GM23338 (cell line): ENCODE measurements at regions not wholly inside any gene's neighbourhood (a gene's known extent, or its start where the extent isn't known, plus 50 kb on each side); places are given as distances from the start of the nearest gene placed in this dataset.

Source experiments
- ATAC-seq: fragments of 200-7000 bp; cut with Tn5 transposase; 3 replicates; pipeline ENCODE4 v1.9.1; 2020
- DNase-seq: peaks from one replicate; pipeline ENCODE4 v3.0.0-alpha.2; 2015; ENCODE audit warnings: low spot score
- H2AFZ ChIP-seq: fragments of 200-600 bp; sonication (generic); 2 replicates; pipeline ENCODE4 v1.8.0; 2016; ENCODE audit warnings: antibody characterized with exemption, mild to moderate bottlenecking, moderate library complexity
- H3F3A ChIP-seq: fragments of 200-600 bp; sonication (generic); replicated peaks from 2 replicates; pipeline ENCODE4 v1.8.0; 2017; ENCODE audit warnings: antibody characterized with exemption, mixed run types, low read depth
- H3K27ac ChIP-seq: fragments of 200-600 bp; sonication (generic); 2 replicates; pipeline ENCODE4 v1.6.1; 2016; ENCODE audit warnings: low read depth
- H3K27me3 ChIP-seq: fragments of 200-600 bp; sonication (generic); 2 replicates; pipeline ENCODE4 v1.8.0; 2016; ENCODE audit warnings: mild to moderate bottlenecking, mixed run types, moderate library complexity; ENCODE audit not compliant: insufficient read depth
- H3K36me3 ChIP-seq: fragments of 200-600 bp; sonication (generic); 2 replicates; pipeline ENCODE4 v1.8.0; 2016; ENCODE audit warnings: mild to moderate bottlenecking; ENCODE audit not compliant: insufficient read depth
- H3K4me1 ChIP-seq: fragments of 200-600 bp; sonication (generic); 2 replicates; pipeline ENCODE4 v1.8.0; 2016; ENCODE audit warnings: mild to moderate bottlenecking, moderate library complexity; ENCODE audit not compliant: insufficient read depth
- H3K4me2 ChIP-seq: fragments of 200-600 bp; sonication (generic); 2 replicates; pipeline ENCODE4 v1.7.1; 2017; ENCODE audit warnings: mixed run types
- H3K4me3 ChIP-seq: fragments of 200-600 bp; sonication (generic); 2 replicates; pipeline ENCODE4 v1.6.1; 2016; ENCODE audit warnings: mixed run types
- H3K79me2 ChIP-seq: fragments of 200-600 bp; sonication (generic); replicated peaks from 2 replicates; pipeline ENCODE4 v1.8.0; 2017; ENCODE audit warnings: mild to moderate bottlenecking; ENCODE audit not compliant: insufficient read depth
- H3K9me2 ChIP-seq: fragments of 200-600 bp; sonication (generic); 2 replicates; pipeline ENCODE4 v1.8.0; 2017; ENCODE audit not compliant: insufficient read depth
- H4K20me1 ChIP-seq: fragments of 200-600 bp; sonication (generic); replicated peaks from 2 replicates; pipeline ENCODE4 v1.8.0; 2017; ENCODE audit warnings: mild to moderate bottlenecking; ENCODE audit not compliant: insufficient read depth
- H3K27ac Mint-ChIP-seq: 2 replicates; pipeline ENCODE4 v1.8.0; 2020; ENCODE audit warnings: inconsistent platforms, mild to moderate bottlenecking, moderate library complexity, mixed read lengths
- H3K27me3 Mint-ChIP-seq: 3 replicates; pipeline ENCODE4 v1.8.0; 2022; ENCODE audit warnings: low read depth, mild to moderate bottlenecking, moderate library complexity, mixed read lengths, inconsistent platforms; ENCODE audit not compliant: insufficient read depth, poor library complexity
- H3K36me3 Mint-ChIP-seq: 3 replicates; pipeline ENCODE4 v1.8.0; 2021; ENCODE audit warnings: low read depth, mild to moderate bottlenecking, inconsistent platforms, moderate library complexity, mixed read lengths
- H3K4me1 Mint-ChIP-seq: 3 replicates; pipeline ENCODE4 v1.8.0; 2020; ENCODE audit warnings: mild to moderate bottlenecking, inconsistent platforms, mixed read lengths
- H3K4me3 Mint-ChIP-seq: 3 replicates; pipeline ENCODE4 v1.8.0; 2021; ENCODE audit warnings: moderate library complexity, mild to moderate bottlenecking, inconsistent platforms, mixed read lengths
- H3K9me3 Mint-ChIP-seq: 3 replicates; pipeline ENCODE4 v1.8.0; 2020; ENCODE audit warnings: moderate library complexity, mild to moderate bottlenecking, inconsistent platforms, mixed read lengths
- NANOG ChIP-seq: IDR thresholded peaks from 2 replicates; pipeline ENCODE4 v1.6.1; 2016; ENCODE audit warnings: antibody characterized with exemption, borderline replicate concordance
- POLR2AphosphoS5 ChIP-seq: IDR thresholded peaks from 2 replicates; pipeline ENCODE4 v1.6.1; 2016; ENCODE audit warnings: antibody characterized with exemption, low read depth
- ZNF331 ChIP-seq: fragments of 250-450 bp; sonication (Bioruptor Pico); IDR thresholded peaks from 2 replicates; pipeline ENCODE4 v1.5.0; 2020; ENCODE audit warnings: low read depth, mild to moderate bottlenecking, moderate library complexity
- ZNF462 ChIP-seq: fragments of 250-450 bp; sonication (Bioruptor Pico); IDR thresholded peaks from 2 replicates; pipeline ENCODE4 v1.5.0; 2020; ENCODE audit warnings: mild to moderate bottlenecking, moderate library complexity
- TF ChIP-seq, protein P1 (sequence below): IDR thresholded peaks from one replicate; pipeline ENCODE4 v1.6.1; 2018; ENCODE audit warnings: antibody characterized with exemption; ENCODE audit not compliant: unreplicated experiment
- TF ChIP-seq, protein P2 (sequence below), 2 experiments: fragments of 200-600 bp in 1 of 2; sonication (generic) in 1 of 2; conservative IDR thresholded peaks; 2 replicates each; pipeline versions ENCODE4 v1.5.1 to v1.6.1; 2016 to 2017; ENCODE audit warnings: antibody characterized with exemption in 2 of 2, low read depth in 2 of 2, mild to moderate bottlenecking in 2 of 2, moderate library complexity in 1 of 2

DNA sequence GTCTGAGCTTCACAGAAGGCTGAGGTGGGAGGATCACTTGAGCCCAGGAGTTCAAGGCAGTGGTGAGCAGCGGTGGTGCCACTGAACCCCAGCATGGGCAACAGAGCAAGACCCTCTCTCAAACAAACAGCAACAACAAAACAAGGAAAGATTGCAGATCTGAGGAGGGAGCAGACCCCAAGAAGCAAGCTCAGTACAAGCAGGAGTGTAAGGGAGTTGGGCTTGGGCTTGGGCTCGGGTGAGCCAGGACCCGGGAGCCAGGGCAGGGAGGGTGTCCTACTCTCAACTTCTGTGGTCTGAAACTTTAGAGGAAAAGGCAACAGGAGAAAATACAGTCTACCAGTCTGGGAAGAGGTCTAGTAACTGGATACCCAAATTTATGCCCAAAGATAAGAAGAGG is 92.0 kb upstream of the RAB12 start (continued):
- TF ChIP-seq NANOG (no peak), ZNF331 (no peak), ZNF462 (CRISPR knock-in tag) (no peak), POLR2AphosphoS5 (no peak)

- TF ChIP-seq, protein P1, sequence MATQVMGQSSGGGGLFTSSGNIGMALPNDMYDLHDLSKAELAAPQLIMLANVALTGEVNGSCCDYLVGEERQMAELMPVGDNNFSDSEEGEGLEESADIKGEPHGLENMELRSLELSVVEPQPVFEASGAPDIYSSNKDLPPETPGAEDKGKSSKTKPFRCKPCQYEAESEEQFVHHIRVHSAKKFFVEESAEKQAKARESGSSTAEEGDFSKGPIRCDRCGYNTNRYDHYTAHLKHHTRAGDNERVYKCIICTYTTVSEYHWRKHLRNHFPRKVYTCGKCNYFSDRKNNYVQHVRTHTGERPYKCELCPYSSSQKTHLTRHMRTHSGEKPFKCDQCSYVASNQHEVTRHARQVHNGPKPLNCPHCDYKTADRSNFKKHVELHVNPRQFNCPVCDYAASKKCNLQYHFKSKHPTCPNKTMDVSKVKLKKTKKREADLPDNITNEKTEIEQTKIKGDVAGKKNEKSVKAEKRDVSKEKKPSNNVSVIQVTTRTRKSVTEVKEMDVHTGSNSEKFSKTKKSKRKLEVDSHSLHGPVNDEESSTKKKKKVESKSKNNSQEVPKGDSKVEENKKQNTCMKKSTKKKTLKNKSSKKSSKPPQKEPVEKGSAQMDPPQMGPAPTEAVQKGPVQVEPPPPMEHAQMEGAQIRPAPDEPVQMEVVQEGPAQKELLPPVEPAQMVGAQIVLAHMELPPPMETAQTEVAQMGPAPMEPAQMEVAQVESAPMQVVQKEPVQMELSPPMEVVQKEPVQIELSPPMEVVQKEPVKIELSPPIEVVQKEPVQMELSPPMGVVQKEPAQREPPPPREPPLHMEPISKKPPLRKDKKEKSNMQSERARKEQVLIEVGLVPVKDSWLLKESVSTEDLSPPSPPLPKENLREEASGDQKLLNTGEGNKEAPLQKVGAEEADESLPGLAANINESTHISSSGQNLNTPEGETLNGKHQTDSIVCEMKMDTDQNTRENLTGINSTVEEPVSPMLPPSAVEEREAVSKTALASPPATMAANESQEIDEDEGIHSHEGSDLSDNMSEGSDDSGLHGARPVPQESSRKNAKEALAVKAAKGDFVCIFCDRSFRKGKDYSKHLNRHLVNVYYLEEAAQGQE, result no peak
- TF ChIP-seq, protein P2, sequence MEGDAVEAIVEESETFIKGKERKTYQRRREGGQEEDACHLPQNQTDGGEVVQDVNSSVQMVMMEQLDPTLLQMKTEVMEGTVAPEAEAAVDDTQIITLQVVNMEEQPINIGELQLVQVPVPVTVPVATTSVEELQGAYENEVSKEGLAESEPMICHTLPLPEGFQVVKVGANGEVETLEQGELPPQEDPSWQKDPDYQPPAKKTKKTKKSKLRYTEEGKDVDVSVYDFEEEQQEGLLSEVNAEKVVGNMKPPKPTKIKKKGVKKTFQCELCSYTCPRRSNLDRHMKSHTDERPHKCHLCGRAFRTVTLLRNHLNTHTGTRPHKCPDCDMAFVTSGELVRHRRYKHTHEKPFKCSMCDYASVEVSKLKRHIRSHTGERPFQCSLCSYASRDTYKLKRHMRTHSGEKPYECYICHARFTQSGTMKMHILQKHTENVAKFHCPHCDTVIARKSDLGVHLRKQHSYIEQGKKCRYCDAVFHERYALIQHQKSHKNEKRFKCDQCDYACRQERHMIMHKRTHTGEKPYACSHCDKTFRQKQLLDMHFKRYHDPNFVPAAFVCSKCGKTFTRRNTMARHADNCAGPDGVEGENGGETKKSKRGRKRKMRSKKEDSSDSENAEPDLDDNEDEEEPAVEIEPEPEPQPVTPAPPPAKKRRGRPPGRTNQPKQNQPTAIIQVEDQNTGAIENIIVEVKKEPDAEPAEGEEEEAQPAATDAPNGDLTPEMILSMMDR (conservative IDR thresholded peaks at IDR 0.05; ENCODE audit: low read depth in 2 of 2), result no peak
- no peak for TF ChIP-seq ZNF331
- ATAC-seq, result no peak
Observed at GRCh38 chr18:8519102-8519501, 90.1 kb upstream of the RAB12 start.

More at GRCh38 chr18:8519102-8519501, 90.1 kb upstream of the RAB12 start:
- Mint-ChIP-seq H3K4me3 (no peak overlapping the region), H3K4me1 (no peaks in the 10 kb centered on the region), H3K9me3 (peaks cover 21% of the 10 kb centered on the region), H3K27ac (no peak overlapping the region), H3K36me3 (peaks cover 10% of the 10 kb centered on the region), H3K27me3 (no peaks in the 10 kb centered on the region)
- H3K4me1 ChIP-seq, result no peaks in the 10 kb centered on the region
- no peaks in the 10 kb centered on the region for H3K27me3 ChIP-seq
- no peak overlapping the region for H3K27ac ChIP-seq
- H3K4me3 ChIP-seq, result no peak overlapping the region
- no peaks in the 10 kb centered on the region for H3K79me2 ChIP-seq
- no peaks in the 10 kb centered on the region for H3K36me3 ChIP-seq
- H4K20me1 ChIP-seq, result no peaks in the 10 kb centered on the region
- no peak for DNase-seq
- no peaks in the 10 kb centered on the region; the same call in 1 of the 2 replicates for H3K9me2 ChIP-seq
- H3K4me2 ChIP-seq, result no peak overlapping the region
- no peaks in the 10 kb centered on the region for H3F3A ChIP-seq
- no peak overlapping the region for H2AFZ ChIP-seq
